Endothelial cell of umbilical vein (primary cell): ENCODE measurements at regions not wholly inside any gene's neighbourhood (a gene's known extent, or its start where the extent isn't known, plus 50 kb on each side); places are given as distances from the start of the nearest gene placed in this dataset.
A peak's percentile ranks its signal among the peaks of the same experiment; 100 is the strongest.

Experiments used
- BruUV-seq: library from RNA; stranded (reverse); fragments of 400-500 nt; replicated peaks from 2 replicates; lab custom pipeline; 2021; lab: Mats Ljungman, UMichigan
- CTCF ChIA-PET: fragments of 300-600, 350-600 bp; sonication (Branson Sonifier 250); formaldehyde crosslinking; loops from one replicate; lab custom pipeline; 2021; ENCODE audit warnings: antibody characterized with exemption, inconsistent platforms; lab: Charles Lee
- POLR2A ChIA-PET: fragments of 300-600, 350-600 bp; sonication (Branson Sonifier 250); formaldehyde crosslinking; loops from one replicate; lab custom pipeline; 2021; ENCODE audit warnings: antibody characterized with exemption, inconsistent platforms; lab: Charles Lee
- DNase-seq: peaks from one replicate; pipeline ENCODE4 v3.0.0-alpha.2; 2011; ENCODE audit warnings: low read depth, low spot score
- FAIRE-seq: peaks from 2 replicates; lab custom pipeline; 2011; peaks lifted over from hg19 to GRCh38; lab: Jason Lieb, UNC
- H2AFZ ChIP-seq: 2 replicates; pipeline ENCODE4 v1.6.0; 2012; ENCODE audit warnings: low read depth, low read length, control low read depth, inconsistent platforms
- H3K27ac ChIP-seq: 2 replicates; pipeline ENCODE4 v1.5.1; 2011; ENCODE audit warnings: low read depth, mild to moderate bottlenecking, control low read depth, low read length, moderate library complexity; ENCODE audit not compliant: insufficient read depth
- H3K27me3 ChIP-seq, 2 experiments: 2 replicates each; pipeline versions ENCODE4 v1.6.0 to v1.6.1; 2011; ENCODE audit warnings: low read length in 2 of 2, mixed read lengths in 1 of 2; ENCODE audit not compliant: control insufficient read depth in 2 of 2, insufficient read depth in 2 of 2
- H3K36me3 ChIP-seq, 2 experiments: 2 replicates in 1 of 2; 3 replicates in 1 of 2; pipeline ENCODE4 v1.5.1; 2011; ENCODE audit warnings: low read length in 2 of 2, mild to moderate bottlenecking in 1 of 2, moderate library complexity in 1 of 2; ENCODE audit not compliant: control insufficient read depth in 2 of 2, insufficient read depth in 2 of 2; ENCODE audit errors: extremely low read depth in 1 of 2
- H3K4me1 ChIP-seq: 3 replicates; pipeline ENCODE4 v1.5.1; 2011; ENCODE audit warnings: mild to moderate bottlenecking, low read length; ENCODE audit not compliant: control insufficient read depth, insufficient read depth; ENCODE audit errors: extremely low read depth
- H3K4me2 ChIP-seq: 2 replicates; pipeline ENCODE4 v1.6.1; 2011; ENCODE audit warnings: low read length, control low read depth, mixed read lengths; ENCODE audit not compliant: insufficient read depth
- H3K4me3 ChIP-seq, 3 experiments: fragments of 200-600 bp in 1 of 3; sonication (generic), shearing (Covaris generic) in 1 of 3; replicated peaks in 1 of 3; 2 replicates each; pipeline ENCODE4 v1.5.1; 2011 to 2016; ENCODE audit warnings: control low read depth in 3 of 3, low read length in 3 of 3, mild to moderate bottlenecking in 2 of 3, inconsistent platforms in 1 of 3, low read depth in 1 of 3, moderate library complexity in 1 of 3; ENCODE audit not compliant: insufficient read depth in 1 of 3
- H3K79me2 ChIP-seq: 2 replicates; pipeline ENCODE4 v1.6.0; 2012; ENCODE audit warnings: low read length, inconsistent platforms; ENCODE audit not compliant: control insufficient read depth, insufficient read depth
- H3K9ac ChIP-seq: replicated peaks from 2 replicates; pipeline ENCODE3; 2011; ENCODE audit warnings: low read length, control low read depth; ENCODE audit not compliant: insufficient read depth; ENCODE audit errors: extremely low read depth
- H3K9me1 ChIP-seq: replicated peaks from 3 replicates; pipeline ENCODE4 v1.6.0; 2011; ENCODE audit warnings: mild to moderate bottlenecking, low read length; ENCODE audit not compliant: control insufficient read depth, insufficient read depth; ENCODE audit errors: extremely low read depth
- H3K9me3 ChIP-seq: replicated peaks from 2 replicates; pipeline ENCODE4 v1.5.1; 2012; ENCODE audit warnings: low read length, inconsistent platforms; ENCODE audit not compliant: control insufficient read depth, insufficient read depth
- H4K20me1 ChIP-seq: replicated peaks from 2 replicates; pipeline ENCODE3; 2011; ENCODE audit warnings: mild to moderate bottlenecking, low read length; ENCODE audit not compliant: control insufficient read depth, insufficient read depth; ENCODE audit errors: extremely low read depth
- CTCF ChIP-seq, 2 donors: IDR thresholded peaks; 1 replicate in 1 of 2; 2 replicates in 1 of 2; pipeline ENCODE4 v1.5.1; 2011; ENCODE audit warnings: low read length in 2 of 2, mild to moderate bottlenecking in 2 of 2, moderate library complexity in 2 of 2, control low read depth in 1 of 2, inconsistent platforms in 1 of 2, low read depth in 1 of 2; ENCODE audit not compliant: insufficient read depth in 1 of 2; ENCODE audit errors: extremely low read depth in 1 of 2
- EZH2 ChIP-seq: IDR thresholded peaks from 2 replicates; pipeline ENCODE4 v1.6.1; 2012; ENCODE audit warnings: borderline replicate concordance, low read depth, mild to moderate bottlenecking, moderate library complexity, low read length, inconsistent platforms; ENCODE audit not compliant: severe bottlenecking
- FOS ChIP-seq: IDR thresholded peaks from 2 replicates; pipeline ENCODE4 v1.6.1; 2011; ENCODE audit warnings: mild to moderate bottlenecking, low read length, moderate library complexity, borderline replicate concordance; ENCODE audit not compliant: insufficient read depth
- GATA2 ChIP-seq: IDR thresholded peaks from 2 replicates; pipeline ENCODE4 v1.7.0; 2011; ENCODE audit warnings: low read depth, mild to moderate bottlenecking, moderate library complexity, mixed read lengths, low read length; ENCODE audit not compliant: insufficient read length, insufficient read depth
- JUN ChIP-seq: IDR thresholded peaks from 2 replicates; pipeline ENCODE4 v1.6.1; 2011; ENCODE audit warnings: borderline replicate concordance, low read depth; ENCODE audit not compliant: insufficient read length, insufficient read depth
- MAX ChIP-seq: IDR thresholded peaks from 2 replicates; pipeline ENCODE4 v1.6.1; 2011; ENCODE audit not compliant: insufficient read depth, insufficient read length
- MYC ChIP-seq: IDR thresholded peaks from one replicate; pipeline ENCODE4 v1.6.1; 2011; ENCODE audit warnings: mild to moderate bottlenecking, low read depth, low read length
- POLR2A ChIP-seq: IDR thresholded peaks from 2 replicates; pipeline ENCODE4 v1.6.1; 2012; ENCODE audit warnings: low read depth, mild to moderate bottlenecking, control low read depth, low read length
- POLR2AphosphoS5 ChIP-seq: IDR thresholded peaks from 2 replicates; pipeline ENCODE4 v1.6.1; 2012; ENCODE audit warnings: low read depth, mild to moderate bottlenecking, control low read depth, low read length, moderate library complexity; ENCODE audit not compliant: insufficient read depth
- dilution Hi-C: fragments of 300-500 bp; cut with MboI; formaldehyde crosslinking; loops from one replicate; pipeline ENCODE4 v1.15.0; 2019; ENCODE audit warnings: low sequenced_read_pairs; ENCODE audit not compliant: extremely low pct_ligation_motif_present
- intact Hi-C: fragments of 100-400 bp; cut with micrococcal nuclease; formaldehyde crosslinking; loops from one replicate; pipeline ENCODE4 v1.10.0; 2022

- Histone ChIP-seq H3K4me2 (no peak overlapping the region), H3K79me2 (no peaks in the 10 kb centered on the region), H3K9me1 (no peaks in the 10 kb centered on the region), H3K36me3 (no peaks in the 10 kb centered on the region), H4K20me1 (no peaks in the 10 kb centered on the region), H3K9me3 (no peaks in the 10 kb centered on the region), H2AFZ (no peak overlapping the region), H3K4me1 (peaks cover 57% of the 10 kb centered on the region), H3K27ac (no peak overlapping the region), H3K27me3 (no peaks in the 10 kb centered on the region), H3K4me3 (no peak overlapping the region), H3K9ac (peak overlapping the region; percentile 17)
- no peak for DNase-seq
- ChIA-PET CTCF (interaction anchor here (1.0 to 3.3 kb wide), 4 partner anchors 20 to 124 kb away, joined by 3 to 29 read pairs (median 3); no protein-coding TSS in a partner anchor), POLR2A (interaction anchor here (0.8 kb wide), 1 partner anchor 99 kb away, joined by 3 read pairs; the partner anchor contains the start of gene DAB2)
- dilution Hi-C loops (no loop called here), intact Hi-C loops (no loop called here)
- FAIRE-seq = no peak
- no TSS peak for BruUV-seq
- TF ChIP-seq POLR2A (no peak), POLR2AphosphoS5 (no peak), CTCF (IDR thresholded peaks at IDR 0.05; ENCODE audit: extremely low read depth in 1 of 2, insufficient read depth in 1 of 2, low read depth in 1 of 2, low read length in 2 of 2) (no peak), MAX (no peak), EZH2 (no peak), JUN (no peak), MYC (no peak), GATA2 (no peak), FOS (no peak)
These were observed 99.0 kb upstream of the DAB2 start for GRCh38 chr5:39523821-39524220.
